Sciatic nerve (tissue), 2 donors: ENCODE measurements at regions not wholly inside any gene's neighbourhood (a gene's known extent, or its start where the extent isn't known, plus 50 kb on each side); places are given as distances from the start of the nearest gene placed in this dataset.
"Not testable (repeated sequence)": the region's sequence is repeated elsewhere in the genome, so short reads cannot be mapped to it uniquely, and the experiment has no call there.

Experiments
- ATAC-seq: fragments of 200-7000 bp; cut with Tn5 transposase; one replicate; pipeline ENCODE4 v1.9.1; 2020; ENCODE audit warnings: mild to moderate bottlenecking, moderate library complexity
- DNase-seq: peaks from one replicate; pipeline ENCODE4 v3.0.0-alpha.2; 2020; ENCODE audit warnings: low spot score
- intact Hi-C: fragments of 100-400 bp; cut with DNase I; formaldehyde crosslinking; loops from one replicate; pipeline ENCODE4 v1.14.2; 2022
- donor health status: DM: no; HTN: no; CAD: no.
- donor health status: DM: no; HTN: no; CAD: no.

DNA sequence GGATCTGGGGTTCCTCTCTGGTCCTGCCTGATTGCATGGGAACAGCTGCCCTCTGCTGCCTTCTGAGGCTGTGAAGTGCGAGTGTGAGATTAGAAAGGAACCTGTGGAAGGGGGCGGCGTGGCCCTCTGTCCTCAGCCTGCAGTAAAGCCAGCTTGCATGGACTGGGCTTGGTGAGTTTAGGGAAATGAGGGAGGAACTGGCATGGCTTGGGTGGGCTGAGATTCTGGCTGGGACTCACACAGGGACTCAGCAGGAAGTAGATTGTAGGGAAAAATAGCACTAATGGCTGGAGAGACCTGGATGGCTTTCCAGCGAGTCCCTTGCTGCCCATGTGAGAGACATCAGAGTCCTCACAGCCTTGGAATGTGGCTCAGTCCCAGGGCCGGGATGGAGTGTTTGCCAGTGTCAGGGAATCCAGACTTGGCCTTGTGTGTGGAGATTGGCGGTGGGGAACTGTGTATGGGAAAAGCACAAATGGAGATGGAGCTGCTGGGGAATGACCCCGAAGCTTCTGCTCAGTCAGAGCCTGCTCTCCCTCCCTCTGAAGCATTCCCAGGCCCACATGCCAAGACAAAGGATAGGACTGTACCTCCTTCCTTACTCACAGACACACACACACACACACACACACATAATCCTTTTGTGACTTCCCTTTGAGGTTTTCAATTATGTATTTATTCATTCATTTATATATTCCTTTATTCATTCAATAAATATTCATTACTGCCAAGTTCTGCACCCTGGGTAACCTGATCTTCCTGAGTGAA is 115.4 kb downstream of the ACAA2 start:
- peak; percentile 84 for ATAC-seq
- no peak for DNase-seq
- intact Hi-C loops = no loop called here

DNA sequence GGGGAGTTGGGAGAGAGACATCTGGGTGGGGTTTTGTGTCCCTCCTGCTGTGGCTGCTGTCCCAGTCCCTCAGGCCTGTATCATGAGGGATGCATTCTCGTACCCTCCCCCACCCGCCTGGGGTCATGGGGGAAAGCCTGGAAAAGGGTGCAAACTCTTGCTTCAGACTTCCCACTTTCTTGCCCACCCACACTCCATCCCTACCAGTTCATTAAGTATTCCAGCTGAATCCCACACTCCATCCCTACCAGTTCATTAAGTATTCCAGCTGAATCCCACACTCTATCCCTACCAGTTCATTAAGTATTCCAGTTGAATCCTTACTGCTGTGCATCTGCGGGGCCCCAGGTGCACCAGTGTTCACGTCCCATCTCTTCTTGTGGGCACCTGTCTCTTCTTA is 116.3 kb downstream of the ACAA2 start:
- no peak for ATAC-seq
- intact Hi-C loops = no loop called here
- no peak for DNase-seq

GRCh38 chr18:49694402-49694801 is 118.9 kb downstream of the ACAA2 start:
- intact Hi-C loops = no loop called here
- DNase-seq = no peak
- no peak for ATAC-seq

- intact Hi-C loops = no loop called here
- DNase-seq (no peak), ATAC-seq (no peak)
Measured at GRCh38 chr18:49693717-49694005, 119.7 kb downstream of the ACAA2 start.

GRCh38 chr18:49692906-49693716 is 120.2 kb downstream of the ACAA2 start:
- no peak for ATAC-seq
- intact Hi-C loops = no loop called here
- no peak for DNase-seq

GRCh38 chr18:49691177-49691608 is 122.1 kb downstream of the ACAA2 start:
- no peak for ATAC-seq
- intact Hi-C loops = no loop called here
- no peak for DNase-seq

GRCh38 chr18:49690312-49690711 is 123.0 kb downstream of the ACAA2 start:
- intact Hi-C loops = no loop called here
- ATAC-seq (no peak), DNase-seq (no peak)

- ATAC-seq (no peak), DNase-seq (no peak)
- intact Hi-C loops = no loop called here
Measured at GRCh38 chr18:49685231-49685942, 123.5 kb downstream of the LIPG start.

DNA sequence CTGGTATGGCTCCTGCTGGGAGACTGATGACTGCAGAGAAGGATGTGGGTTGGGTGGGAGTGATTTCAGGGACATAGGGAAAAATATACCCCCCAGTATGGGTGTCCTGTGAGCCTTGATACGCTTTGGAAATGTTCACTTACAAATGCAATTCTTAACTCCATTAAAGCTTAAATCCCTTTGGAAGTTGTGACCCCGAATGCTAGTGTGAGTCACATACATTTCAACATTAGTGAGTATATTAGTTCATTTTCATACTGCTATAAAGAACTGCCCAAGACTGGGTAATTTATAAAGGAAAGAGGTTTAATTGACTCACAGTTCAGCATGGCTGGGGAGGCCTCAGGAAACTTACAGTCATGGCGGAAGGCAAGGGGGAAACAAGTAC is 120.9 kb downstream of the LIPG start:
- intact Hi-C loops, DNase-seq, ATAC-seq: not testable (repeated sequence)

GRCh38 chr18:49682173-49682802 is 120.4 kb downstream of the LIPG start:
- ATAC-seq = no peak
- no peak for DNase-seq

DNA sequence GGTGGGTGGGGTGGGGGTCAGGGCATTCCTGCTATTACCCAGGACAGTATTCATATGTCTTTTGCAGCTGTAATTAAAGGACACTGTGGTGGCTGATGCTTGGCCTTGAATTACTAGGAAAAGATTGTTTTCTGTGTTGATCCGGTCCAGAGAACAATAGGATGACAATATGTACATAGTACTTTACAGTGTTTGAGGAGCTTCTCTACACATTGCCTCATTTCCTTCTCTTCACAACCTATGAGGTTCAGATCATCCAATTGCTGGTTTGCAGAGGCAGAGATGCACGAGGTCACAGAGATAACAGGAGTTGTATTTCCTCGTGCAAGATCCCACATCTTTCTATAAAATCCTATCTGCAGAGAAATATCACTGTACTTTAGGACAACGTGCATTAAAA is 119.5 kb downstream of the LIPG start:
- no peak for DNase-seq
- no peak for ATAC-seq
- intact Hi-C loops = no loop called here

More at GRCh38 chr18:49682173-49682802, 120.4 kb downstream of the LIPG start:
- intact Hi-C loops = no loop called here

DNA sequence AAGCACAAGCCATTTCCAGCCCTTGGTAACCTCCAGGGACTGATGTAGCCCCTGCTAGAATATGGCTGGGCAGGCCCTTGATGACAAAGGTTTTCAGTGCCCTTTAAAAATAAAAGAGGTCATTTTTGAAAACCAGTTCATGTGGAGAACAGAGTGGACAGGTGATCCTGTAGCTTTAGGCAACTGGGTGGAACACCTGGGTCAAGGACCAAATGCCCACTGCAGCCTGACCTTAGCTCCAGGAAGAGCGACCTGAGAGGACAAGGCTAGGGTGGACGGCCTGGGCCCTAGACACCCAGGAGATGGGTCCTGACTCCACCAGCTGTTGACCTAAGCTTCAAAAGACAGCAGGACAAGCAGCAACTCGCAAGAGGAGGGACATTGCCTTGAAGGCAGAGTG is 116.6 kb downstream of the LIPG start:
- no peak for DNase-seq
- intact Hi-C loops = no loop called here
- no peak for ATAC-seq

- no peak for DNase-seq
- no peak for ATAC-seq
- intact Hi-C loops = no loop called here
Measured at GRCh38 chr18:49677762-49678413, 116.0 kb downstream of the LIPG start.

DNA sequence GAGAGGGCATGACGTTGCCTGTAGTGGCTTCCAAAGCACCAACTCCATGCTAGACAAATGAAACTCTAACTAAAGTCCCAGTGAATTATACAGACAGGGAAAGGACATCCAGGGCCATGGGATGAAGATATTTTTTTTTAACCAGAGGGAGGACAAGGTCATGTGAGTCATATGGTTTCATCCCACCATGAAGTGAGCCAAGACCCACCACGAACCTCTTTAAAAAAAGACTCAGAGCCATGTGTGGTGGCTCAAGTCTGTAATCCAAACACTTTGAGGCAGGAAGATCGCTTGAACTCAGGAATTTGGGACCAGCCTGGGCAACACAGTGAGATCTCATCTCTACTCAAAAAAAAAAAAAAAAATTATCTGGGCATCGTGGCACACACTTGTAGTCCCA is 115.2 kb downstream of the LIPG start:
- ATAC-seq (no peak), DNase-seq (no peak)
- intact Hi-C loops = no loop called here

DNA sequence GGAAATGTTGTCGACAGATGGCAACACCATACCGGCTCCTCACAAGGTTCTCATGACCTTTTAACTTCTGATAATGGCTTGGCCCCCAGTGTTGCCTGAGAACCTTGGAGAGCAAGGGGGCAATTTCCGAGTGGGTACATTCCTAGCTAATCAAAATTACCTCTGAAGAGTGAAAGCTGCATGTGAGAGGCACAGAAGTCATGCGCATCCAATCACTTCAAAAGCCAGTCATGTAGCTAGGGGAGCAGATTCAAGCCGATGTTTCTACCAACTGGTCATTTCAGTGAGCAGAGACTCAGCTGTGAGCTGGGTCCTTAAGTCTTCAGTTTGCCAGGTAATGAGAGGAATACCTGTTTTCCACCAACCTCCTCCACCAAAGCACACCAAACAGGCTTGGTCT is 111.4 kb downstream of the LIPG start:
- DNase-seq = no peak
- no peak for ATAC-seq
- intact Hi-C loops = no loop called here

DNA sequence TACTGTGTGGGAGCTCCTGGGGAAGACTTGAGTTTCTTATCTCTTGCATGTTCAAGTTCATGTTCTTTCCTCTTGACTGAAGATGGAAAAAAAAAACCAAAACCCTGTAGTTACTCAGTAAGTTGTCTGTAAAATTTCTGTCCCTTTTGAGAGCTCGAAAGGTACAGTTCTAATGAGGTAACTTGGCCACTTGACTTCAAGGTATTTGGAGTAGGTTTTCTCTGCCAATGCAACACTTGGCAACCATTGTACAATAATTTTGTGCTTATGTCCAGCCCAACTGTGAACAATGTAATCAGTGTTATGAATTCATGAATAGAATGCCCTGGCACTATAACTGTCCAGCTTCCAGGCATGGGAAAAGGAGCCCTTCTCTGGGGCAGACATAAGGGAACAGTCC is 111.0 kb downstream of the LIPG start:
- intact Hi-C loops = no loop called here
- ATAC-seq = no peak

GRCh38 chr18:49669403-49669802 is 107.5 kb downstream of the LIPG start:
- DNase-seq (no peak), ATAC-seq (no peak)
- intact Hi-C loops = no loop called here

More for the DNA sequence above, 111.0 kb downstream of the LIPG start:
- no peak for DNase-seq

- ATAC-seq (peak; percentile 96), DNase-seq (peak; percentile 69)
- intact Hi-C loops = no loop called here
Measured at GRCh38 chr18:49668574-49669275, 106.9 kb downstream of the LIPG start.
